NCI-H460 (cell line): ENCODE measurements at regions not wholly inside any gene's neighbourhood (a gene's known extent, or its start where the extent isn't known, plus 50 kb on each side); places are given as distances from the start of the nearest gene placed in this dataset.

Source experiments
- DNase-seq: peaks from one replicate; pipeline ENCODE4 v3.0.0-alpha.2; 2016; ENCODE audit warnings: low read depth; ENCODE audit errors: extremely low read depth

GRCh38 chr6:14642136-14642505 lies 524.5 kb downstream of the CD83 start:
- DNase-seq: no peak

- no peak for DNase-seq
These were observed 525.3 kb downstream of the CD83 start for GRCh38 chr6:14642842-14643241.

- DNase-seq: no peak
These were observed 526.8 kb downstream of the CD83 start for GRCh38 chr6:14644381-14644780.

GRCh38 chr6:14645221-14645620 lies 527.6 kb downstream of the CD83 start:
- no peak for DNase-seq

- DNase-seq: no peak
These were observed 528.3 kb downstream of the CD83 start for GRCh38 chr6:14645841-14646240.

- DNase-seq: no peak
These were observed 528.8 kb downstream of the CD83 start for GRCh38 chr6:14646371-14646770.

- DNase-seq: no peak
These were observed 529.8 kb downstream of the CD83 start for GRCh38 chr6:14647357-14647756.

GRCh38 chr6:14652536-14652935 lies 535.0 kb downstream of the CD83 start:
- no peak for DNase-seq

- no peak for DNase-seq
These were observed 537.9 kb downstream of the CD83 start for GRCh38 chr6:14655201-14656061.

- no peak for DNase-seq
These were observed 538.5 kb downstream of the CD83 start for GRCh38 chr6:14656078-14656521.

GRCh38 chr6:14656649-14657048 lies 539.1 kb downstream of the CD83 start:
- no peak for DNase-seq

GRCh38 chr6:14658030-14658429 lies 540.5 kb downstream of the CD83 start:
- no peak for DNase-seq

GRCh38 chr6:14658886-14659561 lies 541.5 kb downstream of the CD83 start:
- no peak for DNase-seq

GRCh38 chr6:14659841-14660240 lies 542.3 kb downstream of the CD83 start:
- no peak for DNase-seq

- DNase-seq: no peak
These were observed 543.4 kb downstream of the CD83 start for GRCh38 chr6:14660806-14661579.

- DNase-seq: no peak
These were observed 544.1 kb downstream of the CD83 start for GRCh38 chr6:14661691-14662090.

- DNase-seq: no peak
These were observed 546.6 kb downstream of the CD83 start for GRCh38 chr6:14664112-14664601.

- no peak for DNase-seq
These were observed 547.2 kb downstream of the CD83 start for GRCh38 chr6:14664621-14665315.

GRCh38 chr6:14665827-14666724 lies 548.5 kb downstream of the CD83 start:
- no peak for DNase-seq

- no peak for DNase-seq
These were observed 553.2 kb downstream of the CD83 start for GRCh38 chr6:14670806-14671205.
